ENCODE measurements at regions not wholly inside any gene's neighbourhood (a gene's known extent, or its start where the extent isn't known, plus 50 kb on each side); places are given as distances from the start of the nearest gene placed in this dataset.
"Not testable (repeated sequence)": the region's sequence is repeated elsewhere in the genome, so short reads cannot be mapped to it uniquely, and the experiment has no call there.

DNA sequence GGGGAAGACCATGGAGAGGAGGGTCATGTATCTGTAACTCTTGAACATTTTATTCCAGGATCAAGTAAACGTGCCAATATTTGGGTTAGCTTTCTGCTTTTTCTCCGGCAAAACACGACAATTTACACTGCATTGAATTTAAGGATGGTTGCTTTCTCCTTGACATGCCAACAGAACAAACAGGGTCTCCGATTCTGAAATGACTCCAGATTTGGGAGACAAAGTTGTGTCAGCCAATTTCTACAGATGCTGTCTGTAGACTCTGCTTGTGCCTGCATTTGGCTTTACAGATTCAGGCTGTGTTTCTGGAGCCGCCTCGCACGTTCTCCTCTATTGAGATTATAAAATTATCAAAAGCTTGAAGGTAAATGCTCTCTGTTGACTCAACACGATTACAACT, 207.0 kb downstream of the ASMT start:
- DNase-seq (ENCODE audit: low read depth), result no peak
- TF ChIP-seq, protein P1, sequence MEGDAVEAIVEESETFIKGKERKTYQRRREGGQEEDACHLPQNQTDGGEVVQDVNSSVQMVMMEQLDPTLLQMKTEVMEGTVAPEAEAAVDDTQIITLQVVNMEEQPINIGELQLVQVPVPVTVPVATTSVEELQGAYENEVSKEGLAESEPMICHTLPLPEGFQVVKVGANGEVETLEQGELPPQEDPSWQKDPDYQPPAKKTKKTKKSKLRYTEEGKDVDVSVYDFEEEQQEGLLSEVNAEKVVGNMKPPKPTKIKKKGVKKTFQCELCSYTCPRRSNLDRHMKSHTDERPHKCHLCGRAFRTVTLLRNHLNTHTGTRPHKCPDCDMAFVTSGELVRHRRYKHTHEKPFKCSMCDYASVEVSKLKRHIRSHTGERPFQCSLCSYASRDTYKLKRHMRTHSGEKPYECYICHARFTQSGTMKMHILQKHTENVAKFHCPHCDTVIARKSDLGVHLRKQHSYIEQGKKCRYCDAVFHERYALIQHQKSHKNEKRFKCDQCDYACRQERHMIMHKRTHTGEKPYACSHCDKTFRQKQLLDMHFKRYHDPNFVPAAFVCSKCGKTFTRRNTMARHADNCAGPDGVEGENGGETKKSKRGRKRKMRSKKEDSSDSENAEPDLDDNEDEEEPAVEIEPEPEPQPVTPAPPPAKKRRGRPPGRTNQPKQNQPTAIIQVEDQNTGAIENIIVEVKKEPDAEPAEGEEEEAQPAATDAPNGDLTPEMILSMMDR (conservative IDR thresholded peaks at IDR 0.05; ENCODE audit: low read depth, low read length), result no peak

DNA sequence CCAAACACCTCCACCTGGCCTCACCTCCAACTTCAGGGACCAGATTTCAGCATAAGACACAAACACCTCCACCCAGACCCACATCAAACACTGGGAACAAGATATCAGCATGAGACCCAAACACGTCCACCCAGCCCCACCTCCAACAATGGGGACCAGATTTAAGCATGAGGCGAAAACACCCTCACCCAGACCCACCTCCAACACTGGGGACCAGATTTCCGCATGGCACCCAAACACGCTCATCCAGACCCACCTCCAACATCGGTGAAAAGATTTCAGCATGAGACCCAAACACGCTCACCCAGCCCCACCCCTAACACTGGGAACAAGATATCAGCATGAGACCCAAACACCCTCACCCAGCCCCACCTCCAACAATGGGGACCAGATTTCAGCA, 210.0 kb downstream of the ASMT start:
- TF ChIP-seq, protein P1 (conservative IDR thresholded peaks at IDR 0.05; ENCODE audit: low read depth, low read length), result no peak
- H3K4me3 ChIP-seq (ENCODE audit: low read depth, low read length), result no peak overlapping the region
- DNase-seq (ENCODE audit: low read depth), result no peak

More for the DNA sequence above, 207.0 kb downstream of the ASMT start:
- no peak overlapping the region for H3K4me3 ChIP-seq (ENCODE audit: low read depth, low read length)

DNA sequence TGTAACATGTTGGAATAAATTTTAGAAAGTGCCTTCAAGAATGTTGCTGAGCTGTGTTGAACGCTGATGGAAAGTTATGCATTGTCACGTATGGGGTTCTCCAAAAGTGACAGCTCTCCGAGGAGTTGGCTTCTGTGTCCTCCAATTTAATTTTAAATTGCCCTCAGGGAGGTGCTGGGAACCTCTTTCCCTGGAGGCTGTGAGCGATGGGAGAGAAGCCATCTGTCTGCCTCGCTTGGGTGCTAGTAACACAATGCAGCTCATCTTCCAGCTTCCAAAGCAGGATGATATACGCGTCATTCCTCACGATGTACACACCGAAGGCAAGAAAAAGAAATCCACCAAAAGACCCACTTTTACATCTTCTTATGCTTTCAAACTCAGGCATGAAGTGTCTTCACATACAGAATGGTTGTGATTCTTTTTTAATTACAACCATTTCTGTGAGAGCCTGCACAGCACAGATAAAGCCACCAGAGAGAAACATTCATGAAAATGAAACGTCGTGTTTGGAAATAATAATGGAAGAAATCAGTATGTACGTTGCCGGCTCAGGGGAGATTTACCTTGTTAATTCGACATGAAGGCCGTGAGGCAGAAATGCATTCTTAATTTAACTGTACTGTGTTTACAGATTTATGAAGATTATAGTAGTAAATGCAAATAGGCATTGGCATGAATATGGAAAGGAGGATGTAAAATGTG, 218.9 kb downstream of the ASMT start:
- TF ChIP-seq, protein P1 (conservative IDR thresholded peaks at IDR 0.05; ENCODE audit: low read depth, low read length), result no peak
- no peak for DNase-seq (ENCODE audit: low read depth)
- H3K4me3 ChIP-seq (ENCODE audit: low read depth, low read length), result no peak overlapping the region

DNA sequence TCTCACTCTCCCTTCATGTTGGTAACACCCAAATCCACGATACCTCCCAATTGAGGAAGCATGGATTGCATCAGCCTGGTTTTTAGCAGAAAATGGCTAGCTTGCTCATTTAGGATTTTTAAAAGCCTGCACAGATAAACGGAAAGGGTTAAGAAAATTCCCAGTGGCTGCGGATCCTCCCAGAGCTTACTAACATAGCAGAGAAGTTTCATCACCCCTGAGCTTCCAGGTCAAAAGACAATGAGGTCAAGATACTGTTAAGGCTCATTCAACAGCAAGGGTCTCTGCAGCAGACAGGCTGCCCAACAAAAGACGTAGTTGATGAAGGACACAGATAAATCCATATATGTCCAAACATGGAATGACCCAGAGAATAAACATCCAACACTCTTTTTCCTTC, 220.2 kb downstream of the ASMT start:
- no peak for DNase-seq (ENCODE audit: low read depth)
- no peak overlapping the region for H3K4me3 ChIP-seq (ENCODE audit: low read depth, low read length)

DNA sequence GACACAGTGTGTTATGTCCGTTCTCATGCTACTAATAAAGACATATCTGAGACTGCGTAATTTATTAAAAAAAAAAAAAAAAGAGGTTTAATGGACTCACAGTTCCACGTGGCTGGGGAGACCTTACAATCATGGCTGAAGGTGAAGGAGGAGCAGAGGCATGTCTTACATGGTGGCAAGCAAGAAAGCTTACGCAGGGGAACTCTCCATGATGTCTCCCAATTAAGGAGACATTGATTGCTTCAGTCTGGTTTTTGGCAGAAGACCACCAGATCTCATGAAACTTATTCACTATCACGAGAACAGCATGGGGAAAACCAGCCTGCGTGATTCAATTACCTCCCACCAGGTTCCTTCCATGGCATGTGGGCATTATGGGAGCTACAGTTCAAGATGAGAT, 221.8 kb downstream of the ASMT start:
- no peak for DNase-seq (ENCODE audit: low read depth)
- TF ChIP-seq, protein P1 (conservative IDR thresholded peaks at IDR 0.05; ENCODE audit: low read depth, low read length), result no peak

More for the DNA sequence above, 220.2 kb downstream of the ASMT start:
- TF ChIP-seq, protein P1 (conservative IDR thresholded peaks at IDR 0.05; ENCODE audit: low read depth, low read length), result no peak

DNA sequence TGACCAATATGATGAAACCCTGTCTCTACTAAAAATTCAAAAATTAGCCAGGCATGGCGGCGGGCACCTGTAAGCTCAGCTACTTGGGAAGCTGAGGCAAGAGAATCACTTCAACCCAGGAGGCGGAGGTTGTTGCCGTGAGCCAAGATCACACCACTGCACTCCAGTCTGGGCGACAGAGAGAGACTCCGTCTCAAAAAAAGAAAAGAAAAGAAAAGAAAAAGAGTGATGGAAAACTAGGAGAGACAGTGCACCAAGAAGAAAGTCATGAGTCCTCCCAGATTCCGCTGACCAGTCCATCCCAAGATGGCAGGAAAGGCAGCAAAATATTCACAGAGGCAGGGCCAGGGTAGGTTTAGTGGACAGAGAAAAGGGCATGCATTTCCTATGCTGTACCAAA, 226.9 kb downstream of the ASMT start:
- TF ChIP-seq, protein P1 (conservative IDR thresholded peaks at IDR 0.05; ENCODE audit: low read depth, low read length), result no peak
- DNase-seq (ENCODE audit: low read depth), result no peak
- H3K4me3 ChIP-seq (ENCODE audit: low read depth, low read length), result no peak overlapping the region

More for the DNA sequence above, 221.8 kb downstream of the ASMT start:
- no peak overlapping the region for H3K4me3 ChIP-seq (ENCODE audit: low read depth, low read length)

DNA sequence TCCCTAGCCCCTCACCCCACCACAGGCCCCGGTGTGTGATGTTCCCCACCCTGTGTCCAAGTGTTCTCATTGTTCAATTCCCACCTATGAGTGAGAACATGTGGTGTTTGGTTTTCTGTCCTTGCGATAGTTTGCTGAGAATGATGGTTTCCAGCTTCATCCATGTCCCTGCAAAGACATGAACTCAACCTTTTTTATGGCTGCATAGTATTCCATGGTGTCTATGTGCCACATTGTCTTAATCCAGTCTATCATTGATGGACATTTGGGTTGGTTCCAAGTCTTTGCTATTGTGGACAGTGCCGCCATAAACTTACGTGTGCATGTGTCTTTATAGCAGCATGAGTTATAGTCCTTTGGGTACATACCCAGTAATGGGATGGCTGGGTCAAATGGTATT, 232.1 kb downstream of the ASMT start:
- H3K4me3 ChIP-seq (ENCODE audit: low read depth, low read length); DNase-seq (ENCODE audit: low read depth): not testable (repeated sequence)

DNA sequence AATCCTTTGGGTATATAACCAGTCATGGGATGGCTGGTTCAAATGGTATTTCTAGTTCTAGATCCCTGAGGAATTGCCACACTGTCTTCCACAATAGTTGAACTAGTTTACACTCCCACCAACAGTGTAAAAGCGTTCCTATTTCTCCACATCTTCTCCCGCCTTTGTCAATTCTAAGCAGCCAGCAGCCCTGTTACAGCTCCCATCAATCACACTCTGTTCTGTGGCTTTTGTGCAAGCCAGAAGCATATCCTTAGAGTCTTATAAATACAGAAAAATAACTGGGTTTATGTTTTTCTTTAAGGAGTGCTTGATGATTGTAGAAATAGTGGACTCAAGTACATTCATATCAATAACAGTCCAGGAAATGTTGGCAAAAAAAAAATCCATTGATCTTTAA, 232.9 kb downstream of the ASMT start:
- H3K4me3 ChIP-seq (ENCODE audit: low read depth, low read length), result not testable (repeated sequence)

More for the DNA sequence above, 232.9 kb downstream of the ASMT start:
- DNase-seq (ENCODE audit: low read depth), result not testable (repeated sequence)
